Trophoblast cell (in vitro differentiated cells and primary cell): ENCODE measurements at regions not wholly inside any gene's neighbourhood (a gene's known extent, or its start where the extent isn't known, plus 50 kb on each side); places are given as distances from the start of the nearest gene placed in this dataset.

ENCODE experiments used
- DNase-seq, 2 donors: peaks; one replicate each; pipeline ENCODE4 v3.0.0-alpha.2; 2016
- H2AFZ ChIP-seq: 2 replicates; pipeline ENCODE4 v1.6.1; 2013; ENCODE audit warnings: low read length, moderate library complexity, mild to moderate bottlenecking; ENCODE audit not compliant: insufficient read depth, poor library complexity
- H2AK5ac ChIP-seq: 2 replicates; pipeline ENCODE4 v1.6.1; 2013; ENCODE audit warnings: mild to moderate bottlenecking, low read length
- H2BK120ac ChIP-seq: 2 replicates; pipeline ENCODE4 v1.6.1; 2013; ENCODE audit warnings: low read length, mild to moderate bottlenecking, moderate library complexity; ENCODE audit not compliant: insufficient read depth, poor library complexity
- H2BK12ac ChIP-seq: 2 replicates; pipeline ENCODE4 v1.6.1; 2013; ENCODE audit warnings: mild to moderate bottlenecking, low read length, moderate library complexity
- H2BK5ac ChIP-seq: 2 replicates; pipeline ENCODE4 v1.6.1; 2013; ENCODE audit warnings: low read length, low read depth, moderate library complexity, mild to moderate bottlenecking; ENCODE audit not compliant: poor library complexity
- H3K14ac ChIP-seq: 2 replicates; pipeline ENCODE4 v1.6.1; 2013; ENCODE audit warnings: mild to moderate bottlenecking, low read length
- H3K18ac ChIP-seq: 2 replicates; pipeline ENCODE4 v1.6.1; 2013; ENCODE audit warnings: mild to moderate bottlenecking, low read length
- H3K23ac ChIP-seq: 2 replicates; pipeline ENCODE4 v1.6.1; 2013; ENCODE audit warnings: low read length
- H3K27ac ChIP-seq: 2 replicates; pipeline ENCODE4 v1.5.1; 2013; ENCODE audit warnings: low read depth, mild to moderate bottlenecking, inconsistent platforms, low read length, moderate library complexity
- H3K27me3 ChIP-seq: 2 replicates; pipeline ENCODE4 v1.6.1; 2013; ENCODE audit warnings: inconsistent platforms, mild to moderate bottlenecking, low read length, moderate library complexity; ENCODE audit not compliant: insufficient read depth
- H3K36me3 ChIP-seq, 2 experiments: 1 replicate in 1 of 2; 2 replicates in 1 of 2; pipeline ENCODE4 v1.6.1; 2013; ENCODE audit warnings: low read length in 2 of 2, mild to moderate bottlenecking in 2 of 2, moderate library complexity in 1 of 2; ENCODE audit not compliant: insufficient read depth in 2 of 2, control insufficient read depth in 1 of 2
- H3K4ac ChIP-seq: 2 replicates; pipeline ENCODE4 v1.6.1; 2013; ENCODE audit warnings: low read depth, mild to moderate bottlenecking, low read length, moderate library complexity
- H3K4me1 ChIP-seq, 2 experiments: 1 replicate in 1 of 2; 2 replicates in 1 of 2; pipeline ENCODE4 v1.6.1; 2013; ENCODE audit warnings: low read length in 2 of 2, mild to moderate bottlenecking in 2 of 2, moderate library complexity in 1 of 2; ENCODE audit not compliant: insufficient read depth in 2 of 2, control insufficient read depth in 1 of 2
- H3K4me2 ChIP-seq: 2 replicates; pipeline ENCODE4 v1.6.1; 2013; ENCODE audit warnings: inconsistent platforms, mild to moderate bottlenecking, low read length, moderate library complexity
- H3K4me3 ChIP-seq: 2 replicates; pipeline ENCODE4 v1.5.1; 2013; ENCODE audit warnings: mild to moderate bottlenecking, low read depth, low read length, inconsistent platforms
- H3K79me1 ChIP-seq: one replicate; pipeline ENCODE4 v1.6.1; 2013; ENCODE audit warnings: low read length
- H3K79me2 ChIP-seq: 2 replicates; pipeline ENCODE4 v1.6.1; 2013; ENCODE audit warnings: low read length, mild to moderate bottlenecking; ENCODE audit not compliant: control insufficient read depth, insufficient read depth, poor library complexity
- H3K9ac ChIP-seq: 2 replicates; pipeline ENCODE4 v1.6.1; 2013; ENCODE audit warnings: mild to moderate bottlenecking, low read length
- H3K9me3 ChIP-seq: 2 replicates; pipeline ENCODE4 v1.6.1; 2013; ENCODE audit warnings: low read depth, mild to moderate bottlenecking, control low read depth, inconsistent platforms, low read length; ENCODE audit not compliant: insufficient read depth
- H4K12ac ChIP-seq: 2 replicates; pipeline ENCODE4 v1.6.1; 2013; ENCODE audit warnings: low read depth, mild to moderate bottlenecking, low read length, moderate library complexity
- H4K8ac ChIP-seq: 2 replicates; pipeline ENCODE4 v1.6.1; 2013; ENCODE audit warnings: low read depth, mild to moderate bottlenecking, low read length, moderate library complexity
- H4K91ac ChIP-seq: one replicate; pipeline ENCODE4 v1.6.1; 2013; ENCODE audit warnings: low read depth, mild to moderate bottlenecking, low read length, moderate library complexity
- WGBS: extraction: QIAGEN DNeasy Blood & Tissue Kit; methylation state at CpG from one replicate; pipeline ENCODE4 v1.1.7; 2013; ENCODE audit warnings: missing lambda C conversion rate; ENCODE audit not compliant: insufficient read length, insufficient coverage; ENCODE audit errors: extremely low coverage; 5-methylcytosine and 5-hydroxymethylcytosine counted together

GRCh38 chr13:107854880-107855279, 360.5 kb downstream of the LIG4 start:
- H3K27ac ChIP-seq, result no peak overlapping the region
- H2AK5ac ChIP-seq, result no peak overlapping the region
- no peaks in the 10 kb centered on the region for H3K27me3 ChIP-seq
- no peak overlapping the region for H3K4ac ChIP-seq
- H3K23ac ChIP-seq, result peak overlapping the region; percentile 94
- no peak overlapping the region for H2BK120ac ChIP-seq
- no peak overlapping the region for H2BK12ac ChIP-seq
- no peaks in the 10 kb centered on the region for H3K79me2 ChIP-seq
- H3K4me2 ChIP-seq, result no peak overlapping the region
- no peak overlapping the region for H2BK5ac ChIP-seq
- H4K12ac ChIP-seq, result no peak overlapping the region
- no peaks in the 10 kb centered on the region for H3K79me1 ChIP-seq
- H4K8ac ChIP-seq, result no peak overlapping the region
- no peak overlapping the region for H4K91ac ChIP-seq
- peak overlapping the region; percentile 40 for H3K9ac ChIP-seq
- no peaks in the 10 kb centered on the region for H3K36me3 ChIP-seq
- H2AFZ ChIP-seq, result no peak overlapping the region
- H3K18ac ChIP-seq, result no peak overlapping the region
- no peaks in the 10 kb centered on the region for H3K4me1 ChIP-seq
- no peak overlapping the region for H3K4me3 ChIP-seq
- H3K14ac ChIP-seq, result no peak overlapping the region
- WGBS, result no CpG with 5 or more reads among the region's 4 CpGs
- no peak for DNase-seq
- H3K9me3 ChIP-seq, result no peaks in the 10 kb centered on the region

DNA sequence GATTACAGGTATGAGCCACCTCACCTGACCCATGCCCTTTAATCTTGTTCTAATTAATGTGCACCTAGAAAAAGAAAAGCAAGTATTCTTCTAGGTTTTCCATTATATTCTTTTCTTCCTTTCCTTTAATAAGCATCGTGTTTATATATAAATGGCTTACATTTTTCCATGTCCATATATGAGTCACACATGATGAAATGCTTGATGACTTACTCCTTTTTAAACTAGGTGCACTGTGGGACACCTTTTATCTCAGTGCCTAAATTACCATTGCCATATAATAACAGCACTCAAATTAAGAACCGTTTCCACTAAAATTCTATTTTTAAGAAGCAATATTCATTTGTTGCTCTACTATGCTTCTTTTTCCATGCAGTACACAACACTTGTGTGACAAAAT, 363.3 kb downstream of the LIG4 start:
- no peak overlapping the region for H3K27ac ChIP-seq
- no peaks in the 10 kb centered on the region for H3K27me3 ChIP-seq
- no peak overlapping the region for H3K4me2 ChIP-seq
- no peak for DNase-seq
- H3K79me2 ChIP-seq, result no peaks in the 10 kb centered on the region
- no peak overlapping the region for H3K14ac ChIP-seq
- no CpG with 5 or more reads among the region's 2 CpGs for WGBS
- no peak overlapping the region for H2BK120ac ChIP-seq
- H3K4me1 ChIP-seq, result no peaks in the 10 kb centered on the region
- no peak overlapping the region for H3K4ac ChIP-seq
- no peak overlapping the region for H3K9ac ChIP-seq
- H3K23ac ChIP-seq, result no peak overlapping the region
- no peaks in the 10 kb centered on the region for H3K79me1 ChIP-seq
- no peak overlapping the region for H2AK5ac ChIP-seq
- H2BK5ac ChIP-seq, result no peak overlapping the region
- H3K36me3 ChIP-seq, result no peaks in the 10 kb centered on the region
- H3K9me3 ChIP-seq, result no peaks in the 10 kb centered on the region
- H3K18ac ChIP-seq, result no peak overlapping the region
- no peak overlapping the region for H4K12ac ChIP-seq
- H4K8ac ChIP-seq, result no peak overlapping the region
- H3K4me3 ChIP-seq, result no peak overlapping the region
- no peak overlapping the region for H4K91ac ChIP-seq
- no peak overlapping the region for H2BK12ac ChIP-seq
- no peak overlapping the region for H2AFZ ChIP-seq

GRCh38 chr13:107851670-107852069, 363.7 kb downstream of the LIG4 start:
- H4K12ac ChIP-seq, result no peak overlapping the region
- H3K27me3 ChIP-seq, result no peaks in the 10 kb centered on the region
- no peak overlapping the region for H2AFZ ChIP-seq
- H2AK5ac ChIP-seq, result no peak overlapping the region
- H3K23ac ChIP-seq, result no peak overlapping the region
- H3K14ac ChIP-seq, result no peak overlapping the region
- H3K79me1 ChIP-seq, result no peaks in the 10 kb centered on the region
- H3K9ac ChIP-seq, result no peak overlapping the region
- no peak for DNase-seq
- WGBS, result no CpG with 5 or more reads among the region's 3 CpGs
- H4K91ac ChIP-seq, result no peak overlapping the region
- H3K18ac ChIP-seq, result no peak overlapping the region
- no peaks in the 10 kb centered on the region for H3K9me3 ChIP-seq
- no peak overlapping the region for H3K4me3 ChIP-seq
- H2BK12ac ChIP-seq, result no peak overlapping the region
- no peak overlapping the region for H2BK120ac ChIP-seq
- no peaks in the 10 kb centered on the region for H3K36me3 ChIP-seq
- H3K27ac ChIP-seq, result no peak overlapping the region
- no peak overlapping the region for H3K4ac ChIP-seq
- no peaks in the 10 kb centered on the region for H3K79me2 ChIP-seq
- no peaks in the 10 kb centered on the region for H3K4me1 ChIP-seq
- no peak overlapping the region for H4K8ac ChIP-seq
- no peak overlapping the region for H2BK5ac ChIP-seq
- H3K4me2 ChIP-seq, result no peak overlapping the region

- no CpG with 5 or more reads among the region's 5 CpGs for WGBS
- Histone ChIP-seq H2AK5ac (no peak overlapping the region), H2BK120ac (no peak overlapping the region)
Measured at GRCh38 chr13:107847406-107847805, 367.9 kb downstream of the LIG4 start.

More at GRCh38 chr13:107847406-107847805, 367.9 kb downstream of the LIG4 start:
- H2AFZ ChIP-seq, result no peak overlapping the region
- H3K18ac ChIP-seq, result no peak overlapping the region
- H3K27ac ChIP-seq, result no peak overlapping the region
- H4K91ac ChIP-seq, result no peak overlapping the region
- H4K12ac ChIP-seq, result no peak overlapping the region
- no peak overlapping the region for H3K4ac ChIP-seq
- H3K4me3 ChIP-seq, result no peak overlapping the region
- H3K36me3 ChIP-seq, result no peaks in the 10 kb centered on the region
- peaks cover 2 to 3% of the 10 kb centered on the region in 2 experiments for H3K4me1 ChIP-seq
- H3K27me3 ChIP-seq, result no peaks in the 10 kb centered on the region
- H2BK5ac ChIP-seq, result no peak overlapping the region
- H2BK12ac ChIP-seq, result no peak overlapping the region
- no peak overlapping the region for H4K8ac ChIP-seq
- DNase-seq, result no peak
- no peaks in the 10 kb centered on the region for H3K79me1 ChIP-seq
- H3K79me2 ChIP-seq, result no peaks in the 10 kb centered on the region
- H3K4me2 ChIP-seq, result no peak overlapping the region
- H3K9me3 ChIP-seq, result no peaks in the 10 kb centered on the region
- no peak overlapping the region for H3K23ac ChIP-seq
- H3K14ac ChIP-seq, result no peak overlapping the region
- no peak overlapping the region for H3K9ac ChIP-seq
